MM.1S (cell line): ENCODE measurements at regions not wholly inside any gene's neighbourhood (a gene's known extent, or its start where the extent isn't known, plus 50 kb on each side); places are given as distances from the start of the nearest gene placed in this dataset.

Source experiments
- DNase-seq: peaks from one replicate; pipeline ENCODE4 v3.0.0-alpha.2; 2015
- H2AFZ ChIP-seq: fragments of 300-600 bp; sonication (generic); 2 replicates; pipeline ENCODE4 v1.6.0; 2016; ENCODE audit warnings: antibody characterized with exemption, low read length
- H3F3A ChIP-seq: fragments of 300-600 bp; sonication (generic); 2 replicates; pipeline ENCODE4 v1.6.1; 2016; ENCODE audit warnings: mild to moderate bottlenecking, antibody characterized with exemption, low read length, moderate library complexity, mixed read lengths; ENCODE audit not compliant: insufficient read depth
- H3K27ac ChIP-seq: fragments of 300-600 bp; sonication (generic); 2 replicates; pipeline ENCODE4 v1.5.1; 2016; ENCODE audit warnings: mild to moderate bottlenecking, low read length
- H3K27me3 ChIP-seq: fragments of 300-600 bp; sonication (generic); replicated peaks from 2 replicates; pipeline ENCODE4 v1.6.0; 2016; ENCODE audit warnings: low read length; ENCODE audit not compliant: insufficient read depth
- H3K36me3 ChIP-seq: fragments of 300-600 bp; sonication (generic); replicated peaks from 2 replicates; pipeline ENCODE4 v1.6.1; 2016; ENCODE audit warnings: mild to moderate bottlenecking, low read length, mixed read lengths; ENCODE audit not compliant: insufficient read depth
- H3K4me1 ChIP-seq: fragments of 300-600 bp; sonication (generic); 2 replicates; pipeline ENCODE4 v1.6.1; 2016; ENCODE audit warnings: low read length, mixed read lengths
- H3K4me2 ChIP-seq: fragments of 300-600 bp; sonication (generic); 2 replicates; pipeline ENCODE4 v1.6.0; 2016; ENCODE audit warnings: low read depth, low read length
- H3K4me3 ChIP-seq: fragments of 300-600 bp; sonication (generic); 2 replicates; pipeline ENCODE4 v1.5.1; 2016; ENCODE audit warnings: low read length, mixed read lengths
- H3K79me2 ChIP-seq: fragments of 300-600 bp; sonication (generic); 2 replicates; pipeline ENCODE4 v1.6.1; 2016; ENCODE audit warnings: mixed run types, low read length, mixed read lengths
- H3K9ac ChIP-seq: fragments of 300-600 bp; sonication (generic); 2 replicates; pipeline ENCODE4 v1.6.1; 2016; ENCODE audit warnings: low read length, mixed read lengths
- H3K9me2 ChIP-seq: fragments of 300-600 bp; sonication (generic); replicated peaks from 2 replicates; pipeline ENCODE4 v1.6.1; 2016; ENCODE audit warnings: mild to moderate bottlenecking, low read length, mixed read lengths; ENCODE audit not compliant: insufficient read depth
- H3K9me3 ChIP-seq: fragments of 300-600 bp; sonication (generic); replicated peaks from 2 replicates; pipeline ENCODE4 v1.6.1; 2016; ENCODE audit warnings: mild to moderate bottlenecking, low read length, mixed read lengths; ENCODE audit not compliant: insufficient read depth
- H4K20me1 ChIP-seq: fragments of 300-600 bp; sonication (generic); 2 replicates; pipeline ENCODE4 v1.6.1; 2016; ENCODE audit warnings: mild to moderate bottlenecking, low read length, moderate library complexity, mixed read lengths; ENCODE audit not compliant: insufficient read depth
- CTCF ChIP-seq: fragments of 300-600 bp; sonication (generic); IDR thresholded peaks from 2 replicates; pipeline ENCODE4 v1.5.1; 2016; ENCODE audit warnings: antibody characterized with exemption, low read length, mixed read lengths
- EZH2 ChIP-seq: fragments of 300-600 bp; sonication (generic); optimal IDR thresholded peaks from 2 replicates; pipeline ENCODE3; 2017; ENCODE audit warnings: low read depth, mild to moderate bottlenecking, antibody characterized with exemption, low read length, mixed read lengths
- EZH2phosphoT487 ChIP-seq: fragments of 300-600 bp; sonication (generic); IDR thresholded peaks from 2 replicates; pipeline ENCODE4 v1.6.1; 2018; ENCODE audit warnings: antibody characterized with exemption, low read length

- DNase-seq: no peak
- no peaks in the 10 kb centered on the region for H3F3A ChIP-seq
- no peaks in the 10 kb centered on the region for H4K20me1 ChIP-seq
- no peaks in the 10 kb centered on the region for H3K4me1 ChIP-seq
- H3K9me2 ChIP-seq: no peaks in the 10 kb centered on the region
- no peaks in the 10 kb centered on the region for H3K27me3 ChIP-seq
- H3K4me2 ChIP-seq: no peak overlapping the region
- H3K9ac ChIP-seq: no peak overlapping the region
- TF ChIP-seq EZH2 (no peak), CTCF (no peak), EZH2phosphoT487 (no peak)
- no peaks in the 10 kb centered on the region for H3K79me2 ChIP-seq
- no peak overlapping the region for H3K4me3 ChIP-seq
- no peaks in the 10 kb centered on the region for H3K9me3 ChIP-seq
- H2AFZ ChIP-seq: no peak overlapping the region
- no peaks in the 10 kb centered on the region for H3K36me3 ChIP-seq
- H3K27ac ChIP-seq: no peak overlapping the region
Measured at GRCh38 chr18:28576941-28577340, 400.0 kb upstream of the CDH2 start.

- Histone ChIP-seq H3K27ac (no peak overlapping the region), H3K9ac (no peak overlapping the region), H3K4me2 (no peak overlapping the region), H3K9me3 (no peaks in the 10 kb centered on the region), H3F3A (no peaks in the 10 kb centered on the region), H2AFZ (no peak overlapping the region), H3K36me3 (no peaks in the 10 kb centered on the region), H3K79me2 (no peaks in the 10 kb centered on the region), H4K20me1 (no peaks in the 10 kb centered on the region), H3K4me3 (no peak overlapping the region), H3K4me1 (no peaks in the 10 kb centered on the region), H3K27me3 (no peaks in the 10 kb centered on the region), H3K9me2 (no peaks in the 10 kb centered on the region)
- no peak for DNase-seq
- TF ChIP-seq CTCF (no peak), EZH2 (no peak), EZH2phosphoT487 (no peak)
Measured at GRCh38 chr18:28575123-28575522, 398.2 kb upstream of the CDH2 start.

GRCh38 chr18:28574175-28574574 is 397.2 kb upstream of the CDH2 start:
- Histone ChIP-seq H3K9ac (no peak overlapping the region), H3K27ac (no peak overlapping the region), H3K79me2 (no peaks in the 10 kb centered on the region), H3K4me3 (no peak overlapping the region), H3K36me3 (no peaks in the 10 kb centered on the region), H3F3A (no peaks in the 10 kb centered on the region), H3K9me3 (no peaks in the 10 kb centered on the region), H3K9me2 (no peaks in the 10 kb centered on the region), H3K27me3 (no peaks in the 10 kb centered on the region), H3K4me2 (no peak overlapping the region), H3K4me1 (no peaks in the 10 kb centered on the region), H4K20me1 (no peaks in the 10 kb centered on the region), H2AFZ (no peak overlapping the region)
- TF ChIP-seq EZH2 (no peak), EZH2phosphoT487 (no peak)
- no peak for DNase-seq

GRCh38 chr18:28571929-28572328 is 395.0 kb upstream of the CDH2 start:
- Histone ChIP-seq H3K27me3 (no peaks in the 10 kb centered on the region), H3K9ac (no peak overlapping the region), H2AFZ (no peak overlapping the region), H3K79me2 (no peaks in the 10 kb centered on the region), H3K27ac (no peak overlapping the region), H4K20me1 (no peaks in the 10 kb centered on the region), H3K9me3 (no peaks in the 10 kb centered on the region), H3K4me3 (no peak overlapping the region), H3K36me3 (no peaks in the 10 kb centered on the region), H3K4me2 (no peak overlapping the region), H3K9me2 (no peaks in the 10 kb centered on the region), H3K4me1 (no peaks in the 10 kb centered on the region), H3F3A (no peaks in the 10 kb centered on the region)
- TF ChIP-seq EZH2 (no peak), EZH2phosphoT487 (no peak), CTCF (no peak)
- DNase-seq: no peak
